GM19395 (cell line): ENCODE measurements at regions not wholly inside any gene's neighbourhood (a gene's known extent, or its start where the extent isn't known, plus 50 kb on each side); places are given as distances from the start of the nearest gene placed in this dataset.

ENCODE experiments used
- ATAC-seq: cut with Tn5 transposase; IDR thresholded peaks from one replicate; pipeline ENCODE4 v1.9.1; 2021; ENCODE audit warnings: mild to moderate bottlenecking, moderate library complexity; ENCODE audit not compliant: unreplicated experiment

- ATAC-seq = no peak
Observed at GRCh38 chr16:7185689-7186088, 147.0 kb upstream of the RBFOX1 start.

DNA sequence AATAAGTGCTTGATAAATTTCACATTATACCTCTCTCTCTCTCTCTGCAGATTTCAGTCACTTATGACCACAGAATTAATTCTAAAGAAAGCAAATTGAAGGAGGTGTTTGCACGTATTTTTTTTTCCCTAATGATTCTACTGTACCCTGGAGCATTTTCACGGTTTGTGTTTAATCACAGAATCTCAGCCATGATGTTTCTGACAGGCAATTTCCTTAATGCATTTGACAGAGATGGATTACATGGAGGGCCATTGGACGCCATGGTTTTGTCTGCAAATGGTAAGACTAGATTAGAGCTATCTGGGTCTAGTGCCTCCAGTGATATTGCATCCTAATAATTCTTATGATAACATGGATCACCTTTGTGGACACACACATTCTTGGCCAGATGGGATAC lies 147.5 kb upstream of the RBFOX1 start:
- no peak for ATAC-seq

DNA sequence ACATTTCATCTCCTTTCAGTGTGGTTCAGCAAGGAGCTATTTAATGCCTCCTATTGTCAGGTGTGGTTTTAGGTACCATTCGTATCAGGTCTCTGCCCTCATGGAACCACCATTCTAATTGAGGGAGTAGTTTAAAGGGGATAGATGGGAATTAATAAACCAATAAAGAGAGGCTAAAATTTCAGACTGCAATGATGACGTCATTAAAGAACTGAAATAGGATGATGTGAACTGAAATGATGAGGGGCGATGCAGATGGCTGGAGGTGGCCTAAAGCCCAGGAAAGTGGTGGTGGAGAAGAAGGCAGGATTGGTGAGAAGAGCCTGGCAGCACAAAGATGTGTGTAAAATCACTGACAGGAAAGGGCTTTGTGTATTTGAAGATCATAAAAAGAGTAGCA lies 148.9 kb upstream of the RBFOX1 start:
- ATAC-seq = no peak

DNA sequence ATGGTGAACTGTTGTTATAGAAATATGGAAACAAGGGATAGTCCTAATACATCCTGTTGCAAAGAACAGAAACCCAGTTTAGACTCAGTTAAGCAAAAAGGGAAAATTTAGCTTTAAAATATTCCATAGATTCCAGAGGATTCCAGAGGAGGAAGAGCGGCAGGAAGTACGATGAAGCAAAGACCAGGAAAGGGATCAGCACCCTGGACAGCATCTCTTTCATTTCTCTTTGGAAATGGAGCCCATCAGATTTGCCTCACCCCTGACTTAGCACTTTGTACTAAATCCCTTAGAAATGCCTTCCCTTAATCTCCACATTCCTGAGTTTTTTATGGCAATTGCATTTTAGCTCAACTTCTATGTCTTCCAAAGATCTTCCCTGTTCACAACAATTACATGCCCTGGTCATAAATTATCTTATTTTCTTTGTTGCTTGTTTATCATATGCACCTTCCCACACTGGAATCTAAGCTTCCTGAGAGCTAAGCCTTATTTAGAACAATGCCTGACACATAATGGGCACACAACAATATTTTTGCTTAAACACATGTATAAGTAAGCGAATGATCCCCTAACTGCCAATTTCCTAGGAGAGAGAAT lies 150.0 kb upstream of the RBFOX1 start:
- ATAC-seq = no peak

- ATAC-seq = no peak
Observed at GRCh38 chr16:7177875-7178274, 154.8 kb upstream of the RBFOX1 start.

GRCh38 chr16:7171151-7171550 lies 161.5 kb upstream of the RBFOX1 start:
- ATAC-seq = no peak

DNA sequence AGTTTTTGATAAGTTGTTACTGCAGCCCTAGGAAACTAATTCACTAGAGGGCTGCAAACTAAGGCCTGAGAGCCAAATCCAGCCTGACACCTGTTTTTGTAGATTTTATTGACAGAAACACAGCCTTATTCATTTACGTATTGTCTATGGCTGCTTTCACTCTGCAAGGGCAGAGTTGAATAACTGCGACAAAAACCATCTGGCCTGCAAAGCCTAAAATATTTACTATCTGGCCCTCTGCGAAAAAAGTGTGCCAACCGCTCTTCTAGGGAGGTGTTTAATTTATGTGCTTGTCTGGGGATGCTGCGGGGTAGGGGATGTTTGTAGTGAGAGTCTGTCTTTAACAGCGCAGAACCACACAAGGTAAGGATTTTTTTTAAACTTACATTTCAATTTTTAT lies 165.0 kb upstream of the RBFOX1 start:
- ATAC-seq = no peak

- no peak for ATAC-seq
Observed at GRCh38 chr16:7161891-7162290, 170.8 kb upstream of the RBFOX1 start.

DNA sequence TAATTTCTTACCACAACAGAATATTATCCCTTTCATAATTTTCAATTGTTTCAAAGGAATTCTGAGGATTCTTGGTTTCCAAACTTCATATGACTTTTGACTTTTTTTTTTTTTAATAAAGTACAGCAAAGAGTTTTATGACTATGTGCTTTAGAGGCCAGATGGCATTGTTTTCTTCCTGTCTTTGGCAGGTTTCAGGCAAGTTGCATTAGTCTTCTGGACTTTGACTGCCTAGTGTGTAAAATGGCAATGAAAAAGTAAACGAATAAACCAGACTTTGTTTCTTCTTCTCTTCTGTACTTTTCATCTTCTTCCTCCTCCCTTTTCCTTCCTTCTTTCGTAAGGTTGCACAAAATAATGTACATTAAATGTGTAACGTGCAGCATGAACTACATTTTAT lies 172.6 kb upstream of the RBFOX1 start:
- ATAC-seq = no peak

DNA sequence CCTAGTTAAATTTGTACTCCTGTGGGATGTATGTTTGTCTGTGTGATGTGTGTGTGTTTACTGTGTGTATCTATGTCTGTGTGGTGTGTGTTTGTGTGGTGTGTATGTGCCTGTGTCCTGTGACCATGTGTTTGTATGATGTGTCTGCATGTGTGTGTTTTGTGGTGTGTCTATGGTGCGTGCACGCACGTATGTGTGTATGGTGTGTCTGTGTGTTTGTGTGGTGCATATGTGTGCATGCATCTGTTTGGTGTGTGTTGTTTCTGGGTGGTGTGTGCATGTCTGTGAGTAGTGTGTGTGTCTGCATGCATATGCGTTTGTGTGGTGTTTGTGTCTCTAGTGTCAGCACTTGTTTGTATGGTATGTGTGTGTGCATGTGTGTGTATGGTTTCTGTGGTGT lies 174.2 kb upstream of the RBFOX1 start:
- no peak for ATAC-seq

DNA sequence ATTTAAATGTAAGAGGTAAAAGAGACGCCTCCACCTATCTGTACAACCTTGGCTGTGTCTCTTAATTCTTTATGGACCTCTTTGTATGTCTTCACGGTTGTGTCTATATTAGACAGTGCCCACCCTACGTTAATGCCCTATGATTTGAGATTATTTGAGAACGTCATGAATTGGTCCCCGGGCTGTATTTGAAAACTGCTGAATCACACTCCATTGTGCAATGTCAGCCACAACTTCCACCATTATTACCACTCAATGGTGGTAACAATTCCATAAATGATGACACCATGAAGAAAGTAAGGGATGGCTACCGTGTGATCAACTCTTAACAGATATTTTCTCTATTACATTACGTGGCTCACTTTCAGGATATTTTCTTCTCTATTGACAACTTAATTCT lies 182.4 kb upstream of the RBFOX1 start:
- ATAC-seq = no peak

GRCh38 chr16:7148606-7149005 lies 184.0 kb upstream of the RBFOX1 start:
- no peak for ATAC-seq

DNA sequence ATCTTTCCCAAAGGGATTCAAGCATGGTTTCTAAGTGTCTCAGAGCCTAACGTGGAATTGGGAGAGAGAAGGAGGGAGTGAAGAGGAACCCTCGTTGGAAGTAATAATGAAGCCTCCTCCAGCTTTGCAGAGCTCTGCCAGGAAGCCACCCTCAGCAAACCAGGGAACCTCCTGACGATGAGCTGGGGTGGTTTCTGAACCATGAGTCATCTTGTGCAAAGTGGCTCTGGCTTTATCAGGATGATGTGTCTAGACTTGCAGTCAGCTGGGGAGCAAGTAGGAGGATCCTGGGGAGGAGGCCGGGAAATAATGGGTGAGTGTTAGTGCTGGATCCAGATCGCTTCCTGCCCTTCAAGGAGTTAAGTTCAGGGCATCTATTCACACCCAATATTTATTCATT lies 191.7 kb upstream of the RBFOX1 start:
- ATAC-seq = no peak

- no peak for ATAC-seq
Observed at GRCh38 chr16:7137560-7138330, 194.9 kb upstream of the RBFOX1 start.

- no peak for ATAC-seq
Observed at GRCh38 chr16:7132465-7132864, 200.2 kb upstream of the RBFOX1 start.

GRCh38 chr16:7124701-7125100 lies 207.9 kb upstream of the RBFOX1 start:
- ATAC-seq = no peak

DNA sequence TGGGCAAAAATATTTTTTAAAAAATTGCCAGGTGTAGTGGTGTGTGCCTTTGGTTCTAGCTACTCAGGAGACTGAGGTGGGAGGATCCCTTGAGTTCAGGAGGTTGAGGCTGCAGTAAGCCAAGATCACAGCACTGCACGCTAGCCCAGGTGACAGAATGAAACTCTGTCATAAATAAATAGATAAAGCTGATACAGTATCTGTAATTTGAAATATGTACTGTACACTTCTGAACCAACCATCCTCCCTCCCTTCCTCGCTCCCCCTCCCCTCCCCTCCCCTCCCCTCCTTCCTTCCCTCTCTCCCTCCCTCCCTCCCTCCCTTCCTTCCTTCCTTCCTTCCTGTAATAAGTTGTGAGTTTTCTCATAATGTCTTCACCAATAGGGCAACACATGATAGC lies 208.4 kb upstream of the RBFOX1 start:
- ATAC-seq = no peak

GRCh38 chr16:7116734-7117133 lies 215.9 kb upstream of the RBFOX1 start:
- ATAC-seq = no peak

DNA sequence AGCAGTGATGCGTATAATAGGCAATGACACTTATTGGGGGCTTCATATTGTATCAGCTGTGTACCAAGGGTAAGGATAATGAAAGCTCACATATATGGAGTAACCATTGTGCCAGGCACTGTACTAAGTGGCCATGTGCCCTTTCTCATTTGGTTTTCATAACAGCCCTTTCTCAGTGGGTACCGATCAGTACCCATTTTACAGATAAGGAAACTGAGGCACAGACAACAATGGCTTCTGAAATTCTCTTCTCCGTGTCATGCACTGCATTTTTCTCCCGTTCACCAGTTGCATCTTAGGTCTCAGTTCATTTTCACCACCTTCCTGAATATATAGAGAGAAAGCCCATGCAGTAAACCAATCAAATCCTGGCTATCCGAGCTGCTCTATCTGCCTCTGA lies 216.7 kb upstream of the RBFOX1 start:
- ATAC-seq = no peak

GRCh38 chr16:7113949-7114348 lies 218.7 kb upstream of the RBFOX1 start:
- no peak for ATAC-seq

GRCh38 chr16:7113395-7113794 lies 219.2 kb upstream of the RBFOX1 start:
- no peak for ATAC-seq

DNA sequence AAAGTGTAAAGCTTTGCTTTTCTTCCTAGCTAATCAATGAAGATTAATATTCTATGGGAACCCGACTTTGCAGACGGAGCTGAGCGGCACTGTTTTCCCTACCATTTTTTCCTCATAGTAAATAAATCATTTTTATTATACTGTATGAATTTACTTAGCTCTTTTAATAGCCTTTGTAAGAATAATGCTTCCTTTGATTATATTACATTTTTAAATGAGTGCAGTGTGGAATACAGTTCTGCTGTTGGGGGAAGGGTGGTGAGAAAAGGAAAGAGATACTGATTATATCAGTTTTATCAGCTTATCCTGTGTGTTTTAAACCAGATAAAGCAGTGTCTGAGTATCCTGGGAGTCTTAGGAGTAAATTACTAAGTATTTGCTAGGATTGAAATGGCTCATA lies 221.4 kb upstream of the RBFOX1 start:
- no peak for ATAC-seq

GRCh38 chr16:7107436-7107835 lies 225.2 kb upstream of the RBFOX1 start:
- no peak for ATAC-seq
